AG10803 (cell line): ENCODE measurements at regions not wholly inside any gene's neighbourhood (a gene's known extent, or its start where the extent isn't known, plus 50 kb on each side); places are given as distances from the start of the nearest gene placed in this dataset.
A peak's percentile ranks its signal among the peaks of the same experiment; 100 is the strongest.

ENCODE experiments used
- DNase-seq: peaks from one replicate; pipeline ENCODE4 v3.0.0; 2010; ENCODE audit warnings: low read depth
- H3K4me3 ChIP-seq: 2 replicates; pipeline ENCODE4 v1.5.1; 2011; ENCODE audit warnings: mild to moderate bottlenecking, low read length, control low read depth
- CTCF ChIP-seq: conservative IDR thresholded peaks from 2 replicates; pipeline ENCODE4 v1.5.1; 2011; ENCODE audit warnings: mild to moderate bottlenecking, low read length, control low read depth, inconsistent platforms

GRCh38 chr14:62001963-62002362, 239.7 kb downstream of the SNAPC1 start:
- H3K4me3 ChIP-seq: no peak overlapping the region
- DNase-seq: no peak
- TF ChIP-seq CTCF: no peak

- TF ChIP-seq CTCF: no peak
- no peak overlapping the region for H3K4me3 ChIP-seq
- DNase-seq: no peak
These were observed 240.4 kb downstream of the SNAPC1 start for GRCh38 chr14:62002642-62003041.

DNA sequence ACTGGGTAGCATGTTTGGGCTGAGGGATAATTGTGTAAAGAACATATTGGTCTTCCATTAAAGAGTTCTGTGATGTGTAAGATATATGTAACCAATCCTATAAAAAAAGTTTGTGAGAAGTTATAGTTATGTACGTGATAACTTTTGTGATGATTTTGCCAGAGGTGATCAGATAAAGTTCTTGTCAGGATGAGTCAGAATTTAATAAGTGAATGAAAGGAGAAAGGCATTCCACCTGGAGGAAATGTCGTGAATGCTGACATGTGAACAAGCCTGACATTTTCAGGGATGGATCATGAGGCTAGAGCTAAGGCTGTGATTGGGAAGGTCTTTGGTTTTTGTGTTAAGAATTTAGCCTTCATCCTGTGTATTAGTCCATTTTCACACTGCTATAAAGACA, 241.5 kb downstream of the SNAPC1 start:
- H3K4me3 ChIP-seq: no peak overlapping the region
- TF ChIP-seq CTCF: no peak
- DNase-seq: no peak

DNA sequence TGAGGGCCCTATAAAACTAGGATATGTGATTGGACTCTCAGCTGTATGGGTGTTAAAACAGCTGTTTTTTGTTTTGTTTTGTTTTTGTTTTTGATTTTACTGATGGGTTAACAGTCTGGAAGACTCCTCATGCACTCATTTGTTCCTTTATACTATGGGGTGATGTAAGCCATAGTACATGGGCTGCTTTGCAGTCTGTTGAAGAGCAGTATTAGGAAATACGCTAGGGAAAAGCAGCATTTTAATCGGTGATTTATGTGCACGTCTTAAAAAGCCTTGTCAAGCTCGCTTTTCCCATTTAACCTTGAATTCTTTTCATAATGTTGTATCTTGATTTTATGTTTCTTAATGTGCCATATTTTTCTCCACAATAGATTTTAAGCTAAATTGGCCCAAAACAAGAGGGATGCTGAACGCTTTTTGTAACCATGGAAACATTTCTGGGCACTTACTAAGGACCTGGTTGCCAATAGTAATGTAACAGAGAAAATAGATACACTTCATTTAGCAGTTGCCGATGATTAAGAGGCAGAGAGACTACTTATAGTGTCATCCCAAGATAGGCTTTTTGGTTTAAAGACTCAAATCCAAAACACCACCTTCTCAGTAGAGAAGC, 244.0 kb downstream of the SNAPC1 start:
- TF ChIP-seq CTCF: no peak
- DNase-seq: peak; percentile 58
- no peak overlapping the region for H3K4me3 ChIP-seq

- no peak for TF ChIP-seq CTCF
- H3K4me3 ChIP-seq: no peak overlapping the region
- peak; percentile 52 for DNase-seq
These were observed 253.0 kb downstream of the SNAPC1 start for GRCh38 chr14:62015243-62015642.

- H3K4me3 ChIP-seq: no peak overlapping the region
- peak; percentile 68 for DNase-seq
- TF ChIP-seq CTCF: no peak
These were observed 253.7 kb downstream of the SNAPC1 start for GRCh38 chr14:62015945-62016344.

DNA sequence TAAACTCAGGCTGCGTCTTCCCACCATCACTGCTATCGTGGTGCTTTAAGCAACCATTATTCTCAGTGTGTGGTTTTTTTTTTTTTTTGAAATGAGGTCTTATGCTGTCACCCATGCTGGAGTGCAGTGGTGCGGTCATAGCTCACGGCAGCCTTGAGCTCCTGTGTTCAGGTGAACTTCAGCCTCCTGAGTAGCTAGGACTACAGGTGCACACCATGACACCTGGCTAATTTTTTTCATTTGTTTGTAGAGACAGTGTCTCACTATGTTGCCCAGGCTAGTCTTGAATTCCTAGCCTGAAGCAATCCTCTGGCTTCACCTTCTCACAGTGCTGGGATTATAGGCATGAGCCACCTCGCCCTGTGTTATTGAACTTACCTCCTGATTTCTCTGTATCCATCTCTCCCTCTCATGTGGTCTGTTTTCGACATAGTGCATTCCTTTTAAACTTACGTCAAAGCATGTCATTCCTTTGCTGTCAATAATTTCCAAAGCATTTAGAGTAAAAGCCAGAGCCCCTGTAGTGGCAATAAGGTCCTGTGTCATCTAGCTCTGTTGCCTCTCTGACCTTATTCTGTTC, 255.5 kb downstream of the SNAPC1 start:
- DNase-seq: no peak
- no peak for TF ChIP-seq CTCF
- H3K4me3 ChIP-seq: no peak overlapping the region
